GM21576 (cell line): ENCODE measurements at regions not wholly inside any gene's neighbourhood (a gene's known extent, or its start where the extent isn't known, plus 50 kb on each side); places are given as distances from the start of the nearest gene placed in this dataset.
"Not testable (repeated sequence)": the region's sequence is repeated elsewhere in the genome, so short reads cannot be mapped to it uniquely, and the experiment has no call there.

Source experiments
- ATAC-seq: cut with Tn5 transposase; IDR thresholded peaks from one replicate; pipeline ENCODE4 v1.9.1; 2021; ENCODE audit warnings: mild to moderate bottlenecking, moderate library complexity; ENCODE audit not compliant: unreplicated experiment

GRCh38 chr3:197459571-197459970 is 96.2 kb downstream of the BDH1 start:
- not testable (repeated sequence) for ATAC-seq

DNA sequence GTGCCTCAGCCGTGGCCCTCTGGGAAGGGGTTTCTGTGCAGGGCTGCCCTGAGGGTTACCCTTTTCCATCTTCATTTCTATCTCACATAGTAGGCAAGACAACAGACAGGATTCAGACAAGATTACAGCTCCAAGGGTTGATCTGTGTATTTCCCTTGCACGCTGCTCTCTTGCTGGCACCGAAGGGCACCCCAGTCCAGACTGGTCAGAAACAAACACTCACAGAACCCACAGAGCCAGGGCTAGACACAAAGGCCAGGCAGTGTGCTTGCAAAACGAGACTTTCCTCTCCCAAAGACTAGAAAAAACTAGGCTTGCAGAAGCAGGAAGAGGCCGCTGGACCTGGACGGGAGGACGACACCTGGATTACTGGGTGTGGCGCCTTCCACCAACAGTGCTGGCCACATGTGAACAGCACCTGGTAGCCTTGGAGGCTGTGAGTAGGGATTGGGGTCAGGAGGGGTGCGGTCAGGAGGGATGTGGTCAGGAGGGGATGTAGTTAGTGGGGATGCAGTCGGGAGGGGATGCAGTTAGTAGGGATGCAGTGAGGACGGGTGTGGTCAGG is 96.8 kb downstream of the BDH1 start:
- ATAC-seq = no peak

GRCh38 chr3:197458179-197458707 is 97.5 kb downstream of the BDH1 start:
- no peak for ATAC-seq

DNA sequence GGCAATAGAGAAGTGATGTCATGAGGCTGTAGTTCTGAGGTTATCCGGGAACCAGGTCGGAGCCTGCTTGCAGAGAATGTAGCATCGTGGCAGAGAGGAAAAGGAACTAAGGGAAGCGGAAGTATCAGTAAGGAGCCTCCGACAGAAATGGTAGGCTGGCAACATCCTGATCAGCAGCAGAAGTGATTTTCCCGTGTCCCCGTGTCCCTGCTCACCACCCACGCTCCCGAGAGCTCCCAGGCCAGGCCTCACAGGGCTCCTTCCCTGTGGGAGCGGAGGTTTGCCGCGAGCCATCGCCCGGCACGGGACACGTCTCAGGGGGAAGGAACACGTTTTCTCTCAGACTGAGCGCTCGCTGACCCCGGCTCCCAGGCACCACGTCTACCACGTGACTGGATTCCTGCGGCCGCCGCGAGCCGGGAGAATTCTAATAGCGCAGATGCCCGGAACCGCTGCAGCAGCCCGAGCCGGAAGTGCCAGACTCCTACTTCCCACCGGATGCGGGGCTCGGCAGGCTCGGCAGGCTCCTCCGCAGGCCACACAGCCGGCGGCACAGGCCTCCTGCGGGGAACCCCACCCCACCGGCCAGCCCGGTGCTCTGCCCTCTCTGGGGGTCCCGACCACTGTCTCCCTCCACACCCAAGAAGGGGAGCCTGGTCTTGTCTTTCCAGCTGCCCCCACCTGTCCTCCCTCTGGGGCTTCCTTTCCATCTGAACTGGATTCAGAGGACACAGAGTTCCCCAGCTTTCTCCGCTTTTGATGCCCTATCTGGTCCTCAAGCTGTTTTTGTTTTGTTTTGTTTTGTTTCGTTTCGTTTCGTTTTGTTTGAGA is 99.3 kb downstream of the BDH1 start:
- ATAC-seq = peak; percentile 64

- not testable (repeated sequence) for ATAC-seq
These were observed 100.9 kb downstream of the BDH1 start for GRCh38 chr3:197454841-197455240.

DNA sequence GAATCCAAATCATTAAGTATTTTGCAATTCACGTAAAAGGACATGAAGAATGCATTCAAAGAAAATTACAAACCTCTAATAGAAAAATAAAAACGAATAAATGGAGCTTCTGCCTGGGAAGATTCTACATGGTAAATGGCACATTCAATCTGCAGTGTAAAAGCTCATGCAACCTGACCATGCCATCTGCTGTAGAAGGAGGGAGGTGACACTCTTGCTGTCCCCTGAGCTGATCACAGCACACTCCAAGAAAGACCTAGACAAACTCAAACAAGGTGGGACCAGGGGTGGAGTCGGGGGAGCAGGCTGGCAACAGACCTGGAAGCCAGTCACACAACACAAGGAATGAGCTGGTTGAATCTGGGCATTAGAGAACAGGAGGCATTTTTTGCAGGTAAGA is 101.8 kb downstream of the BDH1 start:
- no peak for ATAC-seq

DNA sequence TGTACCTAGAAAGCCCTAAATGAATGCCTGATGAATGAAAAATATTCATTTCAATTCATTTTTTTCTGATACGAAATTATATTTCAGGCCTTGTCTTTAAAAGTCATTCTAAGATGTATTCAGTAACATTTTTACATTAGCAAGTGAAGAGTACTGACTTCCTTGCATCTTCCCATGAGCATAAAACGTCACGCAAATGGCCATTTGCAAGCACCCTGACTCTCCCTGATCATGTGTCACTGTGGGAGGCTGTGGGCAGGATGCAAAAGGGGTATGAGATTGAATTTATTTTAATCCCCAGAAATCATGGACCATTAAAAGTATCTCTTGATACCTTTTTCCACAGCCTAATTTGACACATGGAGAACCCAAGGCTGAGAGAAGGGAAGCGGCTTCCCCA is 105.0 kb downstream of the BDH1 start:
- ATAC-seq = no peak

GRCh38 chr3:197450308-197450707 is 105.5 kb downstream of the BDH1 start:
- no peak for ATAC-seq

GRCh38 chr3:197449181-197449580 is 106.6 kb downstream of the BDH1 start:
- ATAC-seq = not testable (repeated sequence)

DNA sequence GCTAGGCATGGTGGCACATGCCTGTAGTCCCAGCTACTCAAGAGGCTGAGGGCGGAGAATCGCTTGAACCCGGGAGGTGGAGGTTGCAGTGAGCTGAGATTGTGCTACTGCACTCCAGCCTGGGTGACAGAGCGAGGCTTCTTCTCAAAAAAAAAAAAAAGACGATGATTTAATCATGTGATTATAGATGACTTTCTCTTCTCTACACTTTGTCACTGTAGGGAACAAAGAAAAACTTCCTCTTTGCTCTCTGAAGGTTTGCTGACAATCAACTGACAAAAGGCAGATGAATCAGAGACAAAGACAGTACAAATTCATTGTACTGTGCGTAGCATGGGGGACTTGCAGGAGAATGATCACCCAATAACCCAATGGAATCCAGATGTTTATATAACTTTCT is 108.0 kb downstream of the BDH1 start:
- not testable (repeated sequence) for ATAC-seq

DNA sequence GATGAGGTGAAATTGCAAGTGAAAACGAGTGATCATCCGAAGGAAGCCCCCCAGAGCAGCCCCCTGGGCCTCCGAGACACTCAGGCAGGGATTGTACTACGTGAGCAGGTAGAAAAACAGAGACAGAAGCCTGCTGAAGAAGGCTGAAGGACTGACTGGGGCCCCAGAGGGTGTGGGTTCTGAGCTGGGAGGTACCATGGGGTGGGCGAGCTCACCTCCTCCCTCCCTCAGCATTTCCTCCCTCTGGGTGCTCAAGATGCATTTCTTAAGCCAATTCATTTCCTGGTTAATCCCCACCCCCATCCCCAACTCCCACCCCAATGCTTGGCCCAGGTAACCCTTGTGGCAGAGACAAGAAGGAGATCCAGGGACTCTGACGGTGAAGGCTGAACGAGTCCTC is 108.7 kb downstream of the BDH1 start:
- ATAC-seq = no peak

DNA sequence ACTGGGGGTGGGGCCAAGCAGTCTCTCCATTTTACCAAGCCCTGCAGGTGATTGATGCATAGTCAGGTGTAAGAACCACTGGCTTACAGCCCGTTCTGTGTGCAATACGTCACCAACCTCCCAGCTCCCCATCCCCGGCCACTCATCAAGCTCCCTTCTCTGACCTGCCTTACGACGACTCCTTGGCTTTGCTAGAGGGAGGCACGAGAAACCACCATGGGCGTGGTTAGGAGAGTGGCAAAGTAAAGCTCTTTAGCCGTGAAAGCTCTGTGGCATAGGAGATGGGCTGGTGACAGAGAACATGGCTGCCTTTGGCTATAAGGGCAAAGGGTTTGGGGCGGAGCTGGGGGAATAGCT is 109.1 kb downstream of the BDH1 start:
- no peak for ATAC-seq

- no peak for ATAC-seq
These were observed 109.7 kb downstream of the BDH1 start for GRCh38 chr3:197445896-197446699.

- ATAC-seq = no peak
These were observed 110.9 kb downstream of the BDH1 start for GRCh38 chr3:197444793-197445379.

DNA sequence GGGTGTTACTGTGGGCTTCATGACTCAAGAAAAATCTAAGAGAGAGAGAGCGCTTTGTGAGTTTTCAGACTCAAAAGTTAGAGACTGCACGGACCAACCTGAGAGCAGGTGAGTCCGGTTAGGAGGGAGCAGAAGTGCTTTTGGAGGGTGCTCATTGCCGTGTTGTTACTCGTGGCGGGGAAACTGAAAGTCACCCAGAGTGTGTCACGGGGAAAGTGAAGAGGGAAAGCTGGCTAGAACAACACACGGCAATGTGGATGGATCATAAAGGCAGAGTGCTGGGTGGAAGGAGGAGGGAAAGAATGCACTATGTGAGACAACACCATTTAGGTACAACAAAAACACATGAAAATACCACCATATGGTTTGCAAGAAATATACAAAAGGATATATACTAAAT is 112.3 kb downstream of the BDH1 start:
- no peak for ATAC-seq

DNA sequence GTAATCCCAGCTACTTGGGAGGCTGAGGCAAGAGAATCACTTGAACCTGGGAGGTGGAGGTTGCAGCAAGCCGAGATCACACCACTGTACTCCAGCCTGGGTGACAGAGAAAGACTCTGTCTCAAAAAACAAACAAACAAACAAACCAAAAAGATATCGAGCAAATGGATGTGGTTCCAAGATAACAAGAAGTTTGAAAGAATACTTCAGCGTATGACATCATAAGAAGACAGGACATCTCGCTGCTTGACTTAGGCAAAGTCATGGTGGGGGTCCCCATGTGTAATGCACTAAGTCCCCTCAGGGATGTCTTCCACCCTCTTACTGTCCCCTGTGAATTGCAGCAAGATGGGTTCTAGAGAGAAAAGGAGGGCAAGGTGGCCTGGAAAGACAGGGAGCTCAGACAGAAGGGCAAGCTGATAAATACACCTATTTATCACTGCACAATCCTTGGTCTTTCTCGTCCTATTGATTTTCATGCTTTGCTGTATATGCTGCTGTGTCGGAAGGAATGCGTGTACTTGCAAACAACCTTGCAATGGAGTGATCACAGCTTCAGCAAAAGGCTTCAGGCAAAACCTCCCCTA is 115.0 kb downstream of the BDH1 start:
- ATAC-seq = no peak

GRCh38 chr3:197438906-197439305 is 116.9 kb downstream of the BDH1 start:
- no peak for ATAC-seq

DNA sequence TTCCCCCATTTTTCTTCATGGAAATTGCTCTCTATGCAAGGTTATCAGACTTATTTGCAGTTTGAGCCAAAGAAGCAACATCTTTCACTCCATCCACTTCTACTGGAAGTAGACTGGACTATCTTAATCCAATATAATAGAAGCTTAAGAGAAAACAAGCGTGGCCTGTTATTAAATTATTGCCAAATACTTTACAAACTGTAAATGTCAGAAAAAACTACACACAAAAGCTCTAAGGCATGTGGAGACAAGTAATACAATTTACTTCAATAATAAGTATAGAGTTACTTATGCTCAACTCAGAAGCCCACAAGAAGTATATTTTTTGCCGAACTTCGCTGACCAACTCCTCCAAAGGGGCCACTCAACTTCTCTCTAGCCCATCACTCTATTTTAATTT is 120.3 kb downstream of the BDH1 start:
- no peak for ATAC-seq

- ATAC-seq = no peak
These were observed 120.9 kb downstream of the BDH1 start for GRCh38 chr3:197434830-197435229.

DNA sequence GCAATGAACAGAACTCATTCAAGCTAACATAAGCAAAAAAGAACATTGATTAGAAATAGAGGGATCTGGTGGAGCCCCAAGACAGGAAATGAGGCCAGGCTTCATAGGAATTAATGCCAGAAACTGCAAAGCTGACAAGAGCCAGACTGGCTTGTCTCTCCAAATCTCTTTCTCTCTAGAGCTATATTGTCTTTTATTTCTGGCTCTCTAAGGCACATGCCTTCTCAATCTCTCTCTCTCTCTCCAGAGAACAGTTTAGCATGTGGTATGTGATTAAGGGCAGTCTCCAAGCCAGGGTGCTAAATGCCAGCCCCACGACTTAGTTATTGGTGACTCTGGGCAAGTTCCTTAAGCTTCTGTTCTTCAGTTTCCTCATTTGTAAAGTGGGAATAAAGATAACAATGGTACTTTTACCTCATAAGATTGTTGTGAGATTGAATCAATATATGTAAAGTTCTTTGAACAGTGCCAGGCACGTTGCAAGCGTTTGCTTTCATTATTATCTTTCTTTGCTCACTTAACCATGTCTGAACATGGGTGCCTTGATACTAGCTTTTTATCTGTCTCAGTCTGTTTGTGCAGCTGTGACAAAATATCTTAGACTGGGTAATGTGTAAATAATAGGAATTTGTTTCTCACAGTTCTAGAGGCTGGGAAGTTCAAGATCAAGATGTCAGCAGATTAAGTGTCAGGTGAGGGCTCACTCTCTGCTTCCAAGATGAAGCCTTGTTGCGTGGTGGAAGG is 123.2 kb downstream of the BDH1 start:
- ATAC-seq = no peak
